Keratinocyte (primary cell): ENCODE measurements at regions not wholly inside any gene's neighbourhood (a gene's known extent, or its start where the extent isn't known, plus 50 kb on each side); places are given as distances from the start of the nearest gene placed in this dataset.

ENCODE experiments used
- DNase-seq: peaks from one replicate; pipeline ENCODE4 v3.0.0-alpha.2; 2011; ENCODE audit warnings: low read depth, missing footprints, low spot score
- FAIRE-seq: peaks from 2 replicates; lab custom pipeline; 2011; peaks lifted over from hg19 to GRCh38; lab: Jason Lieb, UNC
- H2AFZ ChIP-seq: 2 replicates; pipeline ENCODE4 v1.6.0; 2012; ENCODE audit warnings: low read length, control low read depth, inconsistent platforms; ENCODE audit not compliant: control insufficient read depth
- H3K27ac ChIP-seq: 2 replicates; pipeline ENCODE4 v1.5.1; 2011; ENCODE audit warnings: low read length; ENCODE audit not compliant: control insufficient read depth, insufficient read depth
- H3K27me3 ChIP-seq: 3 replicates; pipeline ENCODE4 v1.6.0; 2011; ENCODE audit warnings: low read length; ENCODE audit not compliant: control insufficient read depth, insufficient read depth; ENCODE audit errors: extremely low read depth
- H3K36me3 ChIP-seq, 2 experiments: 2 replicates in 1 of 2; 3 replicates in 1 of 2; pipeline ENCODE4 v1.5.1; 2011; ENCODE audit warnings: low read length in 2 of 2, mild to moderate bottlenecking in 1 of 2; ENCODE audit not compliant: control insufficient read depth in 2 of 2, insufficient read depth in 2 of 2; ENCODE audit errors: extremely low read depth in 1 of 2
- H3K4me1 ChIP-seq: 3 replicates; pipeline ENCODE4 v1.5.1; 2011; ENCODE audit warnings: low read length; ENCODE audit not compliant: control insufficient read depth, insufficient read depth; ENCODE audit errors: extremely low read depth
- H3K4me2 ChIP-seq: 3 replicates; pipeline ENCODE4 v1.6.0; 2011; ENCODE audit warnings: low read depth, low read length; ENCODE audit not compliant: control insufficient read depth, insufficient read depth; ENCODE audit errors: extremely low read depth
- H3K4me3 ChIP-seq, 3 experiments: fragments of 200-600 bp in 1 of 3; sonication (generic) in 1 of 3; 2 replicates in 2 of 3; 3 replicates in 1 of 3; pipeline ENCODE4 v1.5.1; 2011 to 2016; ENCODE audit warnings: low read length in 3 of 3, mild to moderate bottlenecking in 3 of 3, control low read depth in 2 of 3, inconsistent platforms in 1 of 3, low read depth in 1 of 3, mixed read lengths in 1 of 3, mixed run types in 1 of 3, moderate library complexity in 1 of 3; ENCODE audit not compliant: control insufficient read depth in 2 of 3, insufficient read depth in 2 of 3; ENCODE audit errors: extremely low read depth in 1 of 3
- H3K79me2 ChIP-seq: 2 replicates; pipeline ENCODE4 v1.6.0; 2012; ENCODE audit warnings: low read length; ENCODE audit not compliant: control insufficient read depth, insufficient read depth
- H3K9ac ChIP-seq: 3 replicates; pipeline ENCODE4 v1.6.0; 2011; ENCODE audit warnings: low read length; ENCODE audit not compliant: control insufficient read depth, insufficient read depth; ENCODE audit errors: extremely low read depth
- H3K9me1 ChIP-seq: 3 replicates; pipeline ENCODE4 v1.6.0; 2011; ENCODE audit warnings: low read length; ENCODE audit not compliant: control insufficient read depth, insufficient read depth; ENCODE audit errors: extremely low read depth
- H3K9me3 ChIP-seq: 2 replicates; pipeline ENCODE4 v1.5.1; 2012; ENCODE audit warnings: low read depth, low read length; ENCODE audit not compliant: control insufficient read depth
- H4K20me1 ChIP-seq: 3 replicates; pipeline ENCODE4 v1.6.0; 2011; ENCODE audit warnings: low read length; ENCODE audit not compliant: control insufficient read depth, insufficient read depth; ENCODE audit errors: extremely low read depth
- EZH2 ChIP-seq: IDR thresholded peaks from one replicate; pipeline ENCODE4 v1.6.1; 2012; ENCODE audit warnings: inconsistent platforms, mild to moderate bottlenecking, low read length, moderate library complexity
- dilution Hi-C: fragments of 300-500 bp; cut with MboI; formaldehyde crosslinking; loops from one replicate; pipeline ENCODE4 v1.7.0; 2020; ENCODE audit warnings: low sequenced_read_pairs; ENCODE audit not compliant: extremely low pct_ligation_motif_present
- TF ChIP-seq, protein P1 (sequence below), 3 experiments: IDR thresholded peaks in 1 of 3; conservative IDR thresholded peaks in 1 of 3; optimal IDR thresholded peaks in 1 of 3; 2 replicates in 2 of 3; 3 replicates in 1 of 3; pipeline versions ENCODE3 to v1.5.1; 2011; ENCODE audit warnings: low read length in 3 of 3, mild to moderate bottlenecking in 3 of 3, moderate library complexity in 2 of 3, control low read depth in 1 of 3, inconsistent platforms in 1 of 3; ENCODE audit not compliant: insufficient read depth in 2 of 3; ENCODE audit errors: extremely low read depth in 1 of 3

DNA sequence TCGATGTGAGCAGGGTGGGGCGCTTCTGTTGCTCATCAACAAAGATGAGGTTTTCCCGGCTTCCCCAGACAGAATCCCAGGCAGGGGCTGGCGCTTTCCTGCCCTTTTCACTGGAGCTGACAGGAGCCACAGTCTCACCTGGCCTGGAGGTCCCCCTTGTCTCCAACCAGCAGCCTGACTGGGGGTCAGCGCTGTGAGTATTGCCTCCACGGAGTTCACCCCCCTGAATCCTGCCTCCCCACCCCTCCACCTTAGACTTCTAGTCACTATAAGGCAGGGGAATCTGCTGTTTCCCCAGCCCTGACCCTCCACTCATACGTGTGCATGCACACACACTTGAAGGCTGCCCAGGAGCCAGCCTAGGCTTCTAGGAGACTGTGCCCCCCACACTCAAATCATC lies 58.8 kb upstream of the LYVE1 start:
- no peak for TF ChIP-seq EZH2
- TF ChIP-seq, protein P1, sequence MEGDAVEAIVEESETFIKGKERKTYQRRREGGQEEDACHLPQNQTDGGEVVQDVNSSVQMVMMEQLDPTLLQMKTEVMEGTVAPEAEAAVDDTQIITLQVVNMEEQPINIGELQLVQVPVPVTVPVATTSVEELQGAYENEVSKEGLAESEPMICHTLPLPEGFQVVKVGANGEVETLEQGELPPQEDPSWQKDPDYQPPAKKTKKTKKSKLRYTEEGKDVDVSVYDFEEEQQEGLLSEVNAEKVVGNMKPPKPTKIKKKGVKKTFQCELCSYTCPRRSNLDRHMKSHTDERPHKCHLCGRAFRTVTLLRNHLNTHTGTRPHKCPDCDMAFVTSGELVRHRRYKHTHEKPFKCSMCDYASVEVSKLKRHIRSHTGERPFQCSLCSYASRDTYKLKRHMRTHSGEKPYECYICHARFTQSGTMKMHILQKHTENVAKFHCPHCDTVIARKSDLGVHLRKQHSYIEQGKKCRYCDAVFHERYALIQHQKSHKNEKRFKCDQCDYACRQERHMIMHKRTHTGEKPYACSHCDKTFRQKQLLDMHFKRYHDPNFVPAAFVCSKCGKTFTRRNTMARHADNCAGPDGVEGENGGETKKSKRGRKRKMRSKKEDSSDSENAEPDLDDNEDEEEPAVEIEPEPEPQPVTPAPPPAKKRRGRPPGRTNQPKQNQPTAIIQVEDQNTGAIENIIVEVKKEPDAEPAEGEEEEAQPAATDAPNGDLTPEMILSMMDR (optimal IDR thresholded peaks at IDR 0.05 in 1 of 3, IDR thresholded peaks at IDR 0.05 in 1 of 3, conservative IDR thresholded peaks at IDR 0.05 in 1 of 3; ENCODE audit: extremely low read depth in 1 of 3, insufficient read depth in 2 of 3, low read length in 3 of 3), result no peak
- no peak overlapping the region for H3K27ac ChIP-seq
- H3K36me3 ChIP-seq, result no peaks in the 10 kb centered on the region

DNA sequence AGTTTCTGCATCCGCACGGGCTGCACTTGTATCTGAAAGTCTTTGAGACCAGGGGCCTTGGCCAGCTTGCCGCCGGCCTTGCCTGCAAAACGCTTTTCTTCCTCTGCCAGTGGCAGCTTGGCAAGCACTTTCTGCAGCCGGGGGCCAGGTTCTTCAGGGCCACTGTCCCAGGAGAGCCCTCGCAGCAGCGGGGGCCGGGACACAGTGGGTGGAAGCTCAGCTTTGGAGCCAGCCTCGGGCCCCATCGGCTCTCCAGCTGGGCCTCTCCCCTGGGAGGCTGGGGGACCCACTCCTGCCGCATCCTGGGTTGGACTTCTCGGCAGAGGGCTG lies 57.5 kb upstream of the LYVE1 start:
- H4K20me1 ChIP-seq, result no peaks in the 10 kb centered on the region
- TF ChIP-seq EZH2, result no peak
- TF ChIP-seq, protein P1 (optimal IDR thresholded peaks at IDR 0.05 in 1 of 3, IDR thresholded peaks at IDR 0.05 in 1 of 3, conservative IDR thresholded peaks at IDR 0.05 in 1 of 3; ENCODE audit: extremely low read depth in 1 of 3, insufficient read depth in 2 of 3, low read length in 3 of 3), result no peak
- H3K27me3 ChIP-seq, result peaks cover 4% of the 10 kb centered on the region
- H2AFZ ChIP-seq, result no peak overlapping the region
- no peaks in the 10 kb centered on the region for H3K9me3 ChIP-seq
- dilution Hi-C loops, result no loop called here
- no peak overlapping the region for H3K9ac ChIP-seq
- no peaks in the 10 kb centered on the region for H3K79me2 ChIP-seq
- DNase-seq, result no peak
- H3K4me2 ChIP-seq, result no peak overlapping the region
- H3K9me1 ChIP-seq, result no peaks in the 10 kb centered on the region
- no peaks in the 10 kb centered on the region for H3K36me3 ChIP-seq
- no peak overlapping the region for H3K27ac ChIP-seq
- H3K4me1 ChIP-seq, result peaks cover 10% of the 10 kb centered on the region
- no peak overlapping the region for H3K4me3 ChIP-seq
- no peak for FAIRE-seq

More for the DNA sequence above, 58.8 kb upstream of the LYVE1 start:
- dilution Hi-C loops, result no loop called here
- H4K20me1 ChIP-seq, result no peaks in the 10 kb centered on the region
- no peak overlapping the region for H3K4me2 ChIP-seq
- H3K9ac ChIP-seq, result no peak overlapping the region
- DNase-seq (no peak), FAIRE-seq (no peak)
- no peak overlapping the region for H3K4me3 ChIP-seq
- no peaks in the 10 kb centered on the region for H3K9me1 ChIP-seq
- H3K4me1 ChIP-seq, result peaks cover 10% of the 10 kb centered on the region
- H3K9me3 ChIP-seq, result no peaks in the 10 kb centered on the region
- no peaks in the 10 kb centered on the region for H3K79me2 ChIP-seq
- H3K27me3 ChIP-seq, result peaks cover 4% of the 10 kb centered on the region
- no peak overlapping the region for H2AFZ ChIP-seq
